ENCODE measurements at regions not wholly inside any gene's neighbourhood (a gene's known extent, or its start where the extent isn't known, plus 50 kb on each side); places are given as distances from the start of the nearest gene placed in this dataset.

DNA sequence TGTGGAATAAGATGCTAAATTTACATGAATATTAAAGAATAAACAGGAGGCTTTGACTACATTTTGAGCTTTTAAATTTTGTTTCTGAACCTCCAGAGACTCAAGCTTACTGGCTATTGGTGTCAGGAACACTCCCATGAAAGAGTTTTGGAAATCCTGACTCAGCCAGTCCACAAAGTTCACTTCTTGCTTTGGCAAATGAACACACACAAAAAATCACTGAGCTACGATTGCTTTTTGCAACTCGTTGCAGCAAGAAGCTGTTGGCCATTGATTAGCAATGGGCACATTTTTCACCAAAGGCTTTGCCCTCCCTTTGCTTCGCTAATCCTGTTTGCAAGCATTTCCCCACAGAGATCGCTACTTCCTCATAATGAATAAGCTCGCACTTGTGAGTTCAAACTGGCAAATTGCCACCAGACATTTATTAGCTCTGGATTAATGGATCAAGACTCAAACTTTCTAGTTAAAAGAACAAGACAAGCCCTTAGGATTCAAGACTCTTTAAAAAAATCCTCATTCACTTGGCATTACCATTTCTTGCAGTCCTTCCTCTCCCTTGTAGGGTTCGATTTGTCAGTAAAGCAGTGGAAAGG lies 343.2 kb upstream of the ONECUT1 start:
- no peak for TF ChIP-seq EZH2 (IDR thresholded peaks at IDR 0.05; ENCODE audit: insufficient read depth, poor library complexity, severe bottlenecking)
- no peak for TF ChIP-seq EZH2phosphoT487 (IDR thresholded peaks at IDR 0.05; ENCODE audit: insufficient read depth, low read depth)
